ENCODE measurements at regions not wholly inside any gene's neighbourhood (a gene's known extent, or its start where the extent isn't known, plus 50 kb on each side); places are given as distances from the start of the nearest gene placed in this dataset.
A peak's percentile ranks its signal among the peaks of the same experiment; 100 is the strongest.
"Not testable (repeated sequence)": the region's sequence is repeated elsewhere in the genome, so short reads cannot be mapped to it uniquely, and the experiment has no call there.

GRCh38 chr12:19674437-19674836, 235.1 kb downstream of the AEBP2 start:
- Mint-ChIP-seq H3K27me3 (no peaks in the 10 kb centered on the region), H3K9me3 (peaks cover 23 to 29% of the 10 kb centered on the region in 2 donors), H3K27ac (no peak overlapping the region), H3K4me1 (peaks cover 39% of the 10 kb centered on the region), H3K4me3 (no peak overlapping the region)
- DNase-seq (no peak), ATAC-seq (no peak)

- Mint-ChIP-seq H3K9me3 (peaks cover 25 to 38% of the 10 kb centered on the region in 2 donors), H3K4me3 (no peak overlapping the region), H3K27me3 (no peaks in the 10 kb centered on the region), H3K27ac (no peak overlapping the region), H3K4me1 (peaks cover 48% of the 10 kb centered on the region)
- ATAC-seq (peak; percentile 98), DNase-seq (peak; percentile 27 to 37)
Observed at GRCh38 chr12:19675361-19675760, 236.1 kb downstream of the AEBP2 start.

GRCh38 chr12:19678501-19678900, 239.2 kb downstream of the AEBP2 start:
- not testable (repeated sequence) for H3K27me3 Mint-ChIP-seq, DNase-seq, ATAC-seq
- Mint-ChIP-seq H3K4me3 (peak overlapping the region; percentile 74 to 77), H3K4me1 (peaks cover 69% of the 10 kb centered on the region), H3K9me3 (peaks cover 25 to 45% of the 10 kb centered on the region in 2 donors), H3K27ac (peak overlapping the region; percentile 19 to 90)

GRCh38 chr12:19681007-19681406, 241.7 kb downstream of the AEBP2 start:
- Mint-ChIP-seq H3K27me3 (no peaks in the 10 kb centered on the region), H3K4me1 (peaks cover 71% of the 10 kb centered on the region), H3K27ac (peak overlapping the region; percentile 36 to 64)

GRCh38 chr12:19683178-19683927, 244.1 kb downstream of the AEBP2 start:
- Mint-ChIP-seq H3K4me3 (no peak overlapping the region), H3K27ac (no peak overlapping the region), H3K27me3 (no peaks in the 10 kb centered on the region), H3K4me1 (peaks cover 54% of the 10 kb centered on the region), H3K9me3 (peaks cover 15 to 32% of the 10 kb centered on the region in 2 donors)
- ATAC-seq (no peak), DNase-seq (no peak)

More at GRCh38 chr12:19681007-19681406, 241.7 kb downstream of the AEBP2 start:
- no peak for DNase-seq
- Mint-ChIP-seq H3K9me3 (peaks cover 29 to 49% of the 10 kb centered on the region in 2 donors), H3K4me3 (no peak overlapping the region)
- no peak for ATAC-seq

- ATAC-seq, result no peak
- Mint-ChIP-seq H3K4me1 (peaks cover 36% of the 10 kb centered on the region), H3K27me3 (no peaks in the 10 kb centered on the region), H3K27ac (no peak overlapping the region), H3K9me3 (peaks cover 6 to 7% of the 10 kb centered on the region in 2 donors), H3K4me3 (no peak overlapping the region)
- no peak for DNase-seq
Observed at GRCh38 chr12:19687371-19687770, 248.1 kb downstream of the AEBP2 start.

- Mint-ChIP-seq H3K27ac (peak overlapping the region in 1 of 2 donors; percentile 72), H3K4me1 (peaks cover 41% of the 10 kb centered on the region), H3K4me3 (no peak overlapping the region), H3K27me3 (no peaks in the 10 kb centered on the region), H3K9me3 (peaks cover 6 to 15% of the 10 kb centered on the region in 2 donors)
- ATAC-seq, result no peak
- DNase-seq, result no peak
Observed at GRCh38 chr12:19688532-19688931, 249.2 kb downstream of the AEBP2 start.

GRCh38 chr12:19689226-19689625, 249.9 kb downstream of the AEBP2 start:
- no peak overlapping the region for H3K4me3 Mint-ChIP-seq
- no peak for ATAC-seq
- DNase-seq, result no peak
- peaks cover 6 to 15% of the 10 kb centered on the region in 2 donors for H3K9me3 Mint-ChIP-seq
- peaks cover 37% of the 10 kb centered on the region for H3K4me1 Mint-ChIP-seq
- no peaks in the 10 kb centered on the region for H3K27me3 Mint-ChIP-seq
- H3K27ac Mint-ChIP-seq, result no peak overlapping the region

GRCh38 chr12:19689801-19690472, 250.6 kb downstream of the AEBP2 start:
- Mint-ChIP-seq H3K4me1 (peaks cover 44% of the 10 kb centered on the region), H3K27me3 (no peaks in the 10 kb centered on the region), H3K4me3 (no peak overlapping the region), H3K27ac (no peak overlapping the region), H3K9me3 (peaks cover 6 to 15% of the 10 kb centered on the region in 2 donors)
- DNase-seq (no peak), ATAC-seq (no peak)

GRCh38 chr12:19692091-19692490, 252.8 kb downstream of the AEBP2 start:
- Mint-ChIP-seq H3K27ac (no peak overlapping the region), H3K9me3 (peaks cover 0 to 8% of the 10 kb centered on the region in 2 donors), H3K27me3 (no peaks in the 10 kb centered on the region), H3K4me1 (peaks cover 54% of the 10 kb centered on the region), H3K4me3 (no peak overlapping the region)
- no peak for DNase-seq
- no peak for ATAC-seq

- no peaks in the 10 kb centered on the region for H3K27me3 Mint-ChIP-seq
- no peak for ATAC-seq
- H3K4me3 Mint-ChIP-seq, result no peak overlapping the region
- H3K4me1 Mint-ChIP-seq, result peaks cover 59% of the 10 kb centered on the region
- peaks cover 0 to 8% of the 10 kb centered on the region in 2 donors for H3K9me3 Mint-ChIP-seq
- DNase-seq, result no peak
- no peak overlapping the region for H3K27ac Mint-ChIP-seq
Observed at GRCh38 chr12:19692566-19692965, 253.3 kb downstream of the AEBP2 start.

GRCh38 chr12:19694627-19695026, 255.3 kb downstream of the AEBP2 start:
- H3K9me3 Mint-ChIP-seq, result peaks cover 8 to 15% of the 10 kb centered on the region in 2 donors
- H3K27me3 Mint-ChIP-seq, result no peaks in the 10 kb centered on the region
- H3K4me3 Mint-ChIP-seq, result peak overlapping the region; percentile 41 to 57
- peak; percentile 58 for ATAC-seq
- peak overlapping the region; percentile 23 to 96 for H3K27ac Mint-ChIP-seq
- H3K4me1 Mint-ChIP-seq, result peaks cover 59% of the 10 kb centered on the region
- no peak for DNase-seq

GRCh38 chr12:19695244-19696098, 256.2 kb downstream of the AEBP2 start:
- ATAC-seq, result peak; percentile 18
- Mint-ChIP-seq H3K9me3 (peaks cover 8 to 23% of the 10 kb centered on the region in 2 donors), H3K4me1 (peaks cover 59% of the 10 kb centered on the region), H3K27ac (peak overlapping the region; percentile 82 to 96), H3K4me3 (peak overlapping the region; percentile 41 to 57), H3K27me3 (no peaks in the 10 kb centered on the region)
- no peak for DNase-seq

- no peak overlapping the region for H3K27ac Mint-ChIP-seq
- ATAC-seq, result no peak
- H3K9me3 Mint-ChIP-seq, result peaks cover 43 to 64% of the 10 kb centered on the region in 2 donors
Observed at GRCh38 chr12:19700969-19701368, 261.7 kb downstream of the AEBP2 start.

GRCh38 chr12:19704966-19705365, 265.7 kb downstream of the AEBP2 start:
- H3K4me1 Mint-ChIP-seq, result no peaks in the 10 kb centered on the region
- H3K9me3 Mint-ChIP-seq, result peaks cover 47 to 67% of the 10 kb centered on the region in 2 donors
- H3K27me3 Mint-ChIP-seq, result no peaks in the 10 kb centered on the region
- no peak for DNase-seq
- H3K27ac Mint-ChIP-seq, result no peak overlapping the region
- H3K4me3 Mint-ChIP-seq, result no peak overlapping the region
- ATAC-seq, result no peak

More at GRCh38 chr12:19700969-19701368, 261.7 kb downstream of the AEBP2 start:
- DNase-seq, result no peak
- Mint-ChIP-seq H3K4me3 (no peak overlapping the region), H3K27me3 (no peaks in the 10 kb centered on the region), H3K4me1 (peaks cover 18% of the 10 kb centered on the region)
